ENCODE measurements at regions not wholly inside any gene's neighbourhood (a gene's known extent, or its start where the extent isn't known, plus 50 kb on each side); places are given as distances from the start of the nearest gene placed in this dataset.

GRCh38 chr17:31692632-31693031 lies 166.4 kb downstream of the COPRS start:
- TF ChIP-seq, protein P1, sequence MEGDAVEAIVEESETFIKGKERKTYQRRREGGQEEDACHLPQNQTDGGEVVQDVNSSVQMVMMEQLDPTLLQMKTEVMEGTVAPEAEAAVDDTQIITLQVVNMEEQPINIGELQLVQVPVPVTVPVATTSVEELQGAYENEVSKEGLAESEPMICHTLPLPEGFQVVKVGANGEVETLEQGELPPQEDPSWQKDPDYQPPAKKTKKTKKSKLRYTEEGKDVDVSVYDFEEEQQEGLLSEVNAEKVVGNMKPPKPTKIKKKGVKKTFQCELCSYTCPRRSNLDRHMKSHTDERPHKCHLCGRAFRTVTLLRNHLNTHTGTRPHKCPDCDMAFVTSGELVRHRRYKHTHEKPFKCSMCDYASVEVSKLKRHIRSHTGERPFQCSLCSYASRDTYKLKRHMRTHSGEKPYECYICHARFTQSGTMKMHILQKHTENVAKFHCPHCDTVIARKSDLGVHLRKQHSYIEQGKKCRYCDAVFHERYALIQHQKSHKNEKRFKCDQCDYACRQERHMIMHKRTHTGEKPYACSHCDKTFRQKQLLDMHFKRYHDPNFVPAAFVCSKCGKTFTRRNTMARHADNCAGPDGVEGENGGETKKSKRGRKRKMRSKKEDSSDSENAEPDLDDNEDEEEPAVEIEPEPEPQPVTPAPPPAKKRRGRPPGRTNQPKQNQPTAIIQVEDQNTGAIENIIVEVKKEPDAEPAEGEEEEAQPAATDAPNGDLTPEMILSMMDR (conservative IDR thresholded peaks at IDR 0.05; ENCODE audit: low read length) = no peak
- no peak for TF ChIP-seq EZH2phosphoT487 (IDR thresholded peaks at IDR 0.05; ENCODE audit: borderline replicate concordance)

Measured in Loucy (cell line).